GM23248 (cell line): ENCODE measurements at regions not wholly inside any gene's neighbourhood (a gene's known extent, or its start where the extent isn't known, plus 50 kb on each side); places are given as distances from the start of the nearest gene placed in this dataset.
A peak's percentile ranks its signal among the peaks of the same experiment; 100 is the strongest.

ENCODE experiments used
- EZH2 ChIP-seq: fragments of 200-600 bp; sonication (generic); IDR thresholded peaks from 2 replicates; pipeline ENCODE4 v1.6.1; 2018; ENCODE audit warnings: antibody characterized with exemption, mild to moderate bottlenecking; ENCODE audit not compliant: insufficient read depth, poor library complexity, severe bottlenecking
- EZH2phosphoT487 ChIP-seq: fragments of 200-600 bp; sonication (generic); IDR thresholded peaks from 2 replicates; pipeline ENCODE4 v1.6.1; 2018; ENCODE audit warnings: antibody characterized with exemption, moderate library complexity, mild to moderate bottlenecking, low read depth; ENCODE audit not compliant: insufficient read depth

DNA sequence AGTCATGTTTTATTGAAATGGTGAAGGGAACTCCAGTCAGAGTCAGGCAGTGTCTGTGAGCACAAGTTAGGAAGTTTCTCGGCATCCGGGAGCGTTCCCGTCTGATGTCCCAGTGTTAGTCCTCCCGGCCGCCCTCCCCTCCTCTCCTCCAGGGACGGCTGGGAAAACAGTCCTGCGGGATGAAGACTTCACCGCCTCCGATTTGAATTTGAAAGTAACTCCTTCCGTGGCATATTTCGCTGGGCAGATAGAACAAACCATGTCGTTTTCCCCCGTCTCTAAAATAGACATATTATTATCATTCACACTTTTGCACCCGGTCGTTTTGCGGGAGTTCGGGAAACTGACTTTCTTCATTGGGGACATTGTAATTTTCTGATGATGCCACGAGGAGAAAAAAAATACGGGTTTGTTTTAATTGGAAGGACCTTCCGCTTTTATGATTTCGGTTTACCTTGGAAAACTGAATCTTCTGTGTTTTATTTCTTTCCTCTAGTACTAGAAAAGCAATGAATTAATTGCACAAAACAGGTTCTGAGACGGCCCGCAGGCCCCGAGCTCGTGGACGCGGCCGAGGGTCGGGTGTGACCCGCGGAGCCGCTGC is 76.6 kb downstream of the ZIC5 start:
- peak; percentile 99 for TF ChIP-seq EZH2
- 0 out of 2 replicates have a peak, but pooled peaks have one; percentile 26 for TF ChIP-seq EZH2phosphoT487
